ENCODE measurements at regions not wholly inside any gene's neighbourhood (a gene's known extent, or its start where the extent isn't known, plus 50 kb on each side); places are given as distances from the start of the nearest gene placed in this dataset.

GRCh38 chr13:72342364-72342763 is 385.1 kb downstream of the MZT1 start:
- no peak for DNase-seq (ENCODE audit: low read depth)

GRCh38 chr13:72341904-72342303 is 385.5 kb downstream of the MZT1 start:
- DNase-seq (ENCODE audit: low read depth): no peak

DNA sequence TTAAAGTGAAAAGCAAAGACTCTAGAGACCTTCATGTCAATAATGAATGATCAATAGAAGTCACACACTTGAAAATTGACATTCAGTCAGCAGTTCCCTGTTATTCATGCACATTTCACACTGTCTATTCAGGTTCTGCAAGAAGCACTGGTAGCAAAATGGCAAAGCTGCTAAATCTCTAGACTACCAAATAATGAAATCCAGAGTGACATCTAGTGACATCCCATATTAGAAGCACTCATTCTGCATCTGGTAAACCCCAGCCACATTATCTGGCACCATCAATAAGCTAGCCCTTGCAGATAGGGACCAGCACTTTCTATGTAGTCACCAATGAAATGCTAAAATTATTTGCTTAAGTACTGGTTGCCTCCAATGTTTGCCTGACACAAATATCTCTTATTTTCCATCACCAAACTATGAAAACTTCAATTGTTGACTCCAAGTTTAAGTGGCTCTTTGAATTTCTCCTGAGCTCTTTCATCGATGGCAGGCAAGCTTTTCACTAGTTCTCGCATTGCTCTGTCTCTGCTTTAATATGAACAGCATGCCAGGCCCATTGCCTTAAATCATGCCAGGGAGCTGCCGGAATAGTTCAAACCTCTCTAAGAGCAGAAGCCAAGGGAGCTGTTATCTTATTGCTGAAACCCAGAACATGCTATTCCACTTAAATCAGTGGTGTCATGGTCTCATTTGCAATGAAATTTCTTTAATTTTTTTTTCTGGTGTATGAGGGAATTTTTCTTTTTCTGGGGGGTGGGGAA is 409.9 kb downstream of the MZT1 start:
- DNase-seq (ENCODE audit: low read depth): no peak

DNA sequence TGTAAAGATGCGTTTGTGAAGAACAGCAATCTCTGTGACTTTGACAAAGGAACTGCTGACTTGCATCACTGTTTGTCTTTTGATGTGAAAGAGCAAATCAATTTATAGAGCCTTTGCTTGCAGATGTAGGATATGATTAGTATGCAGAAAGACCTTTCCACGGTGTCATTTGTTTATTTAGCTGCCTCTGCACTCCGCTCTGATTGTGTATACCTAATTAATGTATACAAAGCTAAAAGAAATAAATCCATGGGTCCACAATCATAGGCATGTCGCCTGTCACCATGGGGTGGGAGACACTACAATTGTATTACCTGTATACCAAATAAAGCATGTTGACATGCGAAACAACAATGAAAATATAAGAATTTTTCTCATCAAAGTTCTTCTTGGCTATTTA is 410.7 kb downstream of the MZT1 start:
- no peak for DNase-seq (ENCODE audit: low read depth)

DNA sequence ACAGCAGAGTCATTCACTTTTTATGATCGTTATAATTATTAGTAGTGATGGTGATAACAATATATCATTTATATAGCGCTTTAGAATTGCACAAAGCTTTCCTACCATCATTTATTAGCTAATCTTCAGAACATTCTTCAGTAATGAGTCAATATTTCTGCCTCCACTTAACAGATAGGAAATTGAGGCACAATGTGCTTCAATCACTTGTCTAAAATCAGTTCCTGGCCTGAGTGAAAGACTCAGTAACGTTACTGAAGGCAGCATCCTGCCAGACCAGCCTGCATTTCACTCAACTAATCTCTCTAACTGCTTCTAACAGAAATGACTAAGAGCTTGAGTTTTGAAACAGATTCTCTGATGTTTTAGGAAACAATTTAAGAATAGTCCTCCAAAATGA is 412.1 kb downstream of the MZT1 start:
- DNase-seq (ENCODE audit: low read depth): no peak

DNA sequence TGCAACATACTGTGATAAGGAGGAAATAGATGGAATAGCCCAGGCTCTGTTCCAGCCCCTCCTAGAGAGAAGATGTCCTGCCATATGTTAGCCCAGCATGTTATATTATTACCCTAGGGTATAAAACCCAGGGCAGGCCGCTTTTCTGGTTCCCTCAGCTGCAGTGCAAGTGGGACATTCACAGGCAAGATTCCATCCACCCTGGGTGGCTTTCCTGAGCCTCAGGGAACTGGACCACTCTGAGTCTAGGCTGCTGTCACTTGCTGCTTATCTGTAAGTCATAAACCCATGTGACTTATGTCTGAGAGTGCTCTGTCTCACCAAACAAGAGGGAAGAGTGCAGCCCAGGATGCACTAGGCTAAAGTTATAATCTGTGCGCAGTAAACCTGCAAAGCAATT is 413.2 kb downstream of the MZT1 start:
- DNase-seq (ENCODE audit: low read depth): no peak

DNA sequence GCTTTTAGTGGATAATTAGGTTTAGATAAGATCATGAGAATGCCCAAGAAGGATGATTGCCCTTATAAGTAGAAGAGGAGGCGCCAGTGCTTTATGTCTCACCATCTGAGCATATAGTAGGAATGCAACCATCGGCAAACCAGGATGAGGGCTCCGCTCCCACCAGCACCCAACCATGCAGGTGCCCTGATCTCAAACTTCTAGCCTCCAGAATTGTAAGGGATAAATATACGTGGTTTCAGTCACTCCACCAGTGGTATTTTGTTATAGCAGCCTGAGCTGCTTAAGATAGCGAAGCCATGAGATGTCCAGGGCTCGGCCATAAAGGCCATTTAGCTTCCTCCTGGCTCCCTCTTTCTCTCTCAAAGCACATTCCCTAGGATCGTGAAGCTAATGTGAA is 413.9 kb downstream of the MZT1 start:
- DNase-seq (ENCODE audit: low read depth): no peak

DNA sequence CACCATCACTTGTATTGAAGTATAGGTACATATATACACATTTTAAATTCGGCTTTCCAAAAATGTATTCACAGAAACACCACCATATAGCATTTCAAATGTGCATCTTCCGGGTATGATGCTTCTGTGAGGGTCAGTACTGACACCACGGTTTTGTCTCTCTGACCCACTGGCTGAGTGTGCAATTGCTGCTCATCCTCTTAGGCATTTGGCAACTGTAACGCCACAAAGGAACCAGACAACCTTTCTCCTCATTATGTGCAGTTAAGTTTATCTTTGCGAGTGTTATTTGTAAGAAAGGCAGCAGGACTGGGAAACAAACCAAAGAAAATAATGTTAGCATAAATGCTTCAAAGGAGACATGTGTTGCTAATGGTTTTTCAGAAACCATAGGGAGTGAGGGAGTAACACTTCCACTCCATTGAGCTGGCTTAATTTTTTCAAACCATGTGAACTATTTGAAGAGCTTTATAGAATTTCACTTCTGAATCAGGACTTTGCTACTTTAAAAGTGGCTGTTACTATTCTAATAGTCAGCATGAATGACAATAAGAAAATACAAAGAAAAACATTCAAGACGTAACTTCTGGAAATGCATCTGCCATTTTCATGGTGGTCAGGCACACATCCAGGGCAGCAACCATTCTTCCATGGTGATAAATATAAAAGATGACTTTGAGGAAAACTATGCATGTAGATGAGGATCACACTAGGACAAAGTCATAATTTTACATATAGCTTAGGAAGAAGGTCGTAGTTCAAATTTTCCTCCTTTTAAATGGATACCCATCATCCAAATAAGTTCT is 423.3 kb downstream of the MZT1 start:
- no peak for DNase-seq (ENCODE audit: low read depth)

GRCh38 chr13:72296246-72296645 is 429.2 kb upstream of the DACH1 start:
- DNase-seq (ENCODE audit: low read depth): no peak

DNA sequence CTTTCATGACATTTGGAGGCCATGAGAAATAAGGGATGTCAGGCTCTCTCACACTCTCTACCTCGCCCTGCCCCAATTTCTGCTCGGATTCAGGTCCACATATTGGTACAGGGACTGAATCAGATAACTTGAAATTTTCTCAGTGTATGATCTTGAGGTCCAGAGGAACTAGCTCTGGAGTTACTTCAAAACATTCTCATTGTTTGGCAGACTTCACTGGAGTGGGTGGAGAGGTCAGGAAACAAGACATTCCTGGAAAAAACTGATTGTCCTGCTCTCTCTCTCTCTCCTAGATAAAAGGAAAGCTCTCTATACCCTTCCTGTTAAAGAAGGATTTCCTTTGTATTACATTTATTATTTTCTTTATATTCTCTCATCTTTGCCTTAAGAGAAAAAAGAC is 428.1 kb upstream of the DACH1 start:
- no peak for DNase-seq (ENCODE audit: low read depth)

DNA sequence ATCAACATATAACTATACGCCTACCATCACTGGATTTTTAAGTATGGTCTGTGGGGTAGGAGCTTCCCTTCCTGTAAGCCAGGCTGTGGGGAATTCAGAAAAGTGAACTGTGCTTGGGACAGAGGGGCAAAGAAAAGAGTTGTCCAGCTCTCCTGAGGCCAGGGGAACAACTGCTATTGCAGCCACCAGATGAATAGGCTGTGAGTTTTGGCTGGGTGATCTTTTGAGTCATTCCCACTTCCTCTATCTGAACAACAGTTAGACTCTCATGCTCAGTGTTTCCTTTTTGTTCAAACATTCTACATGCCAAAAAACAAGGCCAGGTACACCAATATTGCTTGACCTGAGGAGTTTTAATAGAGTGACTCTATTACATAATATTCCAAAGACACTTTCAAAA is 426.2 kb upstream of the DACH1 start:
- no peak for DNase-seq (ENCODE audit: low read depth)

GRCh38 chr13:72290962-72291681 is 424.1 kb upstream of the DACH1 start:
- no peak for DNase-seq (ENCODE audit: low read depth)

GRCh38 chr13:72286421-72286820 is 419.4 kb upstream of the DACH1 start:
- no peak for DNase-seq (ENCODE audit: low read depth)

- no peak for DNase-seq (ENCODE audit: low read depth)
Observed at GRCh38 chr13:72284791-72285190, 417.8 kb upstream of the DACH1 start.

DNA sequence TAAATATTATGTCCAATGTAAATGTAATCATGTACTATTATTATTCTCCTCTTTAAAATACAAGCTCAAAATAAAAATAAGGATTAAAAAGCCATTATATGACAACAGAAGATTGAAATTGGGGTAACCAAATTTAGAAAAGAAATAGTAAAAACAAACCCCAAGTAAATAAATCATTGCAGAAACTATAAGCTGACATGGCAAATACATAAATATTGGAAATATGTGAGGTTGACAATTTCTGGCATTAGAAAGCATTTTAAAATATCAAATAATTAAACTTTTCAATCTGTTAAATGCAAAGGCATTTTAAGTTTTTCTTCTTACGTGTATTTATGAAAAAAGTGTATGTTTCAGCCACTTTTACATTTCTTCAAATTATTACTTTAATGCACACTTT is 394.7 kb upstream of the DACH1 start:
- DNase-seq (ENCODE audit: low read depth): no peak

- DNase-seq (ENCODE audit: low read depth): no peak
Observed at GRCh38 chr13:72259528-72259927, 392.5 kb upstream of the DACH1 start.

- DNase-seq (ENCODE audit: low read depth): no peak
Observed at GRCh38 chr13:72258340-72258981, 391.5 kb upstream of the DACH1 start.

- DNase-seq (ENCODE audit: low read depth): no peak
Observed at GRCh38 chr13:72255908-72256307, 388.9 kb upstream of the DACH1 start.

DNA sequence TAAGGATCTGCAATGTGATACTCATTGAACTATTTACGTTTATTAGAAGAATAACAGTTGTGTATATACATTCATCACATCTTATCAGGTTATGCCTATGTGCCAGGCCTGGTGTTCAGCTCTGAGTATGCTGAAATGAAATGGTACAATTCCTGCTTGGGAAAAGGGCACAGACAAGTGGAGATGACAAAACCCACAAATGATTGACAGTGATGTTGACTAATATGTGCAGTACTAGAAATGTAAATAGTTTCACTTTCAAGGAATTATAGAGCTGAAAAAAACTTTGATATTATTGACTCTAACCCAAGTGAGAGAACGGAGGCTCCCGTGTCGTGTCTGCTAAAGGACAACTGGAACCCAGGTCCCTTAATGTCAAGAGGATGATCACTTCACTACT is 386.8 kb upstream of the DACH1 start:
- no peak for DNase-seq (ENCODE audit: low read depth)

GRCh38 chr13:72246396-72246795 is 379.4 kb upstream of the DACH1 start:
- no peak for DNase-seq (ENCODE audit: low read depth)

GRCh38 chr13:72244788-72245187 is 377.8 kb upstream of the DACH1 start:
- DNase-seq (ENCODE audit: low read depth): no peak

- DNase-seq (ENCODE audit: low read depth): no peak
Observed at GRCh38 chr13:72230131-72230530, 363.1 kb upstream of the DACH1 start.

All from activated T-cell treated with anti-CD3 and anti-CD28 coated beads for 24 hours (primary cell).